Gastrocnemius medialis (tissue), 4 donors: ENCODE measurements at regions not wholly inside any gene's neighbourhood (a gene's known extent, or its start where the extent isn't known, plus 50 kb on each side); places are given as distances from the start of the nearest gene placed in this dataset.

ENCODE experiments used
- CTCF ChIP-seq, 5 experiments: fragments of 450-650 bp in 3 of 5; fragments of 200-600 bp in 2 of 5; sonication (generic) in 2 of 5; IDR thresholded peaks in 4 of 5; conservative IDR thresholded peaks in 1 of 5; 1 replicate in 4 of 5; 2 replicates in 1 of 5; pipeline ENCODE4 v1.5.1; 2016 to 2019; ENCODE audit warnings: antibody characterized with exemption in 5 of 5, mild to moderate bottlenecking in 3 of 5, moderate library complexity in 3 of 5
- POLR2A ChIP-seq, 2 donors: fragments of 450-650 bp; IDR thresholded peaks; one replicate each; pipeline ENCODE4 v1.6.1; 2017; ENCODE audit warnings: antibody characterized with exemption in 2 of 2, mild to moderate bottlenecking in 2 of 2, moderate library complexity in 2 of 2

GRCh38 chr11:15339302-15339701 is 224.6 kb downstream of the INSC start:
- TF ChIP-seq CTCF (IDR thresholded peaks at IDR 0.05 in 4 of 5, conservative IDR thresholded peaks at IDR 0.05 in 1 of 5) (no peak), POLR2A (IDR thresholded peaks at IDR 0.05) (no peak)
